Erythroblast (primary cell): ENCODE measurements at regions not wholly inside any gene's neighbourhood (a gene's known extent, or its start where the extent isn't known, plus 50 kb on each side); places are given as distances from the start of the nearest gene placed in this dataset.
"Not testable (repeated sequence)": the region's sequence is repeated elsewhere in the genome, so short reads cannot be mapped to it uniquely, and the experiment has no call there.

Experiments used
- DNase-seq, 2 experiments: peaks; one replicate each; lab custom pipeline; 2025; lab: John Stamatoyannopoulos, UW
- GATA1 ChIP-seq: IDR thresholded peaks from 2 replicates; pipeline ENCODE4 v1.6.1; 2011; ENCODE audit warnings: low read depth, mild to moderate bottlenecking, control low read depth, low read length, moderate library complexity
- POLR2A ChIP-seq: IDR thresholded peaks from 2 replicates; pipeline ENCODE4 v1.6.1; 2011; ENCODE audit warnings: mild to moderate bottlenecking, low read length

- no peak for TF ChIP-seq GATA1
- TF ChIP-seq POLR2A = no peak
- DNase-seq = no peak
Measured at GRCh38 chr2:44071454-44072046, 75.8 kb upstream of the LRPPRC start.

GRCh38 chr2:44073667-44074066, 77.9 kb upstream of the LRPPRC start:
- not testable (repeated sequence) for DNase-seq

DNA sequence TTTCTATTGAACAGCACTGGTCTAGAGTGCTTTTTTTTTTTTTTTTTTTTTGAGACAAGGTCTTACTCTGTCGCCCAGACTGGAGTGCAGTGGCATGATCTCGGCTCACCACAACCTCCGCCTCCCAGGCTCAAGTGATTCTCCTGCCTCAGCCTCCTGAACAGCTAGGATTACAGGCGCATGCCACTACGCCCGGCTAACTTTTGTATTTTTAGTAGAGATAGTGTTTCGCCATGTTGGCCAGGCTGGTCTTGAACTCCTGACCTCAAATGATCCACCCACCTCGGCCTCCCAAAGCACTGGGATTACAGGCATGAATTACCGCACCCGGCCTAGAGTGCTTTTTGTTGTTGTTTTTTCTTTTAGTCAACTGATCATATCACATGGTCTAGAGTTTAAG, 79.0 kb upstream of the LRPPRC start:
- DNase-seq = not testable (repeated sequence)

DNA sequence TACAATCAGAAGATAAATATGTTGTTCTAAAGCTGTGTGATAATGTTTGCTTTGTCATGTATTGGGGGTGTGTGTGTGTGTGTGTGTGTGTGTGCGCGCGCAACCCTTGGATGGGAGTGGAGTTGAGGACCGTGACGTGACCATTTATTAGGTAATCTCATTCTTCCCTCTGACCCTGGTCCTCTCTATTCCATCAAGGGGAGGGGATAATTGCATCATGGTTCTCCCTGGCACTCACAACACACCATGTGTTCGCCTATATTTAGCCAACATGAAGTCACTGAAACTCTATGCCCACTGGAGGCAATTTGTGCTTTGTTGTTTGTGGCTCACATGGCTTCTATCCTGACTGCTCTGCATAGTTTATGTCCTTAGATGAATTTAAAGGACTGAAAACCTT, 79.8 kb upstream of the LRPPRC start:
- TF ChIP-seq GATA1 = no peak
- TF ChIP-seq POLR2A = no peak
- DNase-seq = no peak

DNA sequence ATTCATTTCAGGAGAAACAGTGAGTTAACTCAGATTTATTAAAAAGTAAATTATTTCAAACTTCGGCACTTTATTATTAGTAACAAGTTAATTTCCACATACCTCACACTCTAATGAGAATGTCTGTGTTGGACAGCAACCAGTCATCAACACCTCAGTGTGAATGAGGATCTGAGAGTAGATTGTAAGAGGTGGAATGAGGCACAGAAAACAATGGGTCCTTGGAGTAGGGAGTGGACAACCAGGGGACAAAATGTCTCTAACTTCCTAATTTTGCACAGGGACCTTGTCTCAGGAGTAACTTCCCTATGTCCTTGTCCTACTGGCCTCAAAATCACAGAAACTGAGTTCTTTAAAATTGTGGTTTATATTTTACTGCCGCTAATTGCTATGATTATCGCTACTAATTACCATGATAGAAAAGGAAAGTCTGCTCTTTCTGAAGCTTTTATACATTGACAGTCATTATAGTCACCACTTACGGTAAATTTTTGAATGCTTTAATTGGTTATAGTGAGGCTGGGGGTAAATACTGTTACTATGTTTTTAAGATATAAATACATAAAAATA, 82.2 kb upstream of the LRPPRC start:
- no peak for TF ChIP-seq POLR2A
- TF ChIP-seq GATA1 = no peak
- no peak for DNase-seq

- DNase-seq = no peak
- no peak for TF ChIP-seq POLR2A
- no peak for TF ChIP-seq GATA1
Measured at GRCh38 chr2:44079686-44080085, 83.9 kb upstream of the LRPPRC start.

GRCh38 chr2:44083054-44083453, 85.6 kb upstream of the PPM1B start:
- no peak for DNase-seq
- no peak for TF ChIP-seq POLR2A
- no peak for TF ChIP-seq GATA1

GRCh38 chr2:44084850-44085249, 83.8 kb upstream of the PPM1B start:
- DNase-seq = no peak
- no peak for TF ChIP-seq POLR2A
- TF ChIP-seq GATA1 = no peak

DNA sequence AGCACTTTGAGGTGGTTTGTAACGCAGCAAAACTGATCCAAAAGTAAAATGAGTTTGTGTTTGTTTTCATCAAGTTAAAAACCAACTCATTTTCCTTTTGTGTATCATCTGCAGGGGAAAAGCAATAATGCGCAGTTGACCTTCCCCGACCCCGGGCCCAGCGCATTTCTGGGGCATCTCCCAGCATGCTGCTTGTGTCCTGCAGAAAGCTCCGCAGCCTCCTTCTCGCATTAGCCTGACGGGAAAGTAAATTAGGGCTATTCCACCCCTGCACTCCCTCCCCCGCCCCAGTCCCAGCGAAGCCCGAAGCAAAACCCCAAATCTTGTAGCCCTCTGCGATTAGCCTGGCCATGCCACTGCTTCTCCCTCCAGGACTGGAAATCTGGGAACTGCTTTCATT, 82.0 kb upstream of the PPM1B start:
- no peak for DNase-seq
- TF ChIP-seq GATA1 (no peak), POLR2A (no peak)

GRCh38 chr2:44087036-44087713, 81.5 kb upstream of the PPM1B start:
- peak; percentile 85 to 93 for DNase-seq
- TF ChIP-seq POLR2A = no peak
- no peak for TF ChIP-seq GATA1

DNA sequence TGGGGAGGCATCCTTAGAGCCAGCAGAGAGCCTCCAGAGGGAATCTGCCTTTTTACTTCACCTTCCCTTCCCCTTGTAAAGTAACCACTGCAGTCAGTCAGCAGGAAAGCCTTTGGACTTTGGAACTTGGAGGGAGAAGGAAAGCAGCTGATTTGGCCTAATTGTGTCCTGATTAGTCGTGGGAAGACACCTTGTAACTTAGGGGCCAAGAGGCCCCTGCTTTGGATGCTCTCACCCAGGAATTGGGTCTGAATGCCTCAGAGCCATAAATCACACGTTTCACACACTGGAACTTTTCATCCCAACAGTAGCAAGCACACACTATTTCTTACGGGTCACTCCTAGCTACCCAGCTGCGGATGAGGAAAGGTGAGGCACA, 81.0 kb upstream of the PPM1B start:
- no peak for DNase-seq
- TF ChIP-seq GATA1 (no peak), POLR2A (no peak)

DNA sequence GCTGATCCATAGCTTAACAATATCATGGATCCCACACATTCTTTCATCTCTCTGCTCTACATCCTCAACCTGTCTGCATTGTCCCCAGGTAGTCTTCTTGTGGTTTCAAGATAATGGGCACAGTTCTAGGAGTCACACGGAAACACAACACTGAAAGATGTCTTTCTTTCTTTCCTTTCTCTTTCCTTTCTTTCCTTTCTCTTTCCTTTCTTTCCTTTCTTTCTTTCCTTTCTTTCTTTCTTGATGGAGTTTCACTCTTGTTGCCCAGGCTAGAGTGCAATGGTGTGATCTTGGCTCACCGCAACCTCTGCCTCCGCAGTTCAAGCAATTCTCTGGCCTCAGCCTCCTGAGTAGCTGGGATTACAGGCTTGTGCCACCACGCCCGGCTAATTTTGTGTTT, 76.2 kb upstream of the PPM1B start:
- DNase-seq = not testable (repeated sequence)

DNA sequence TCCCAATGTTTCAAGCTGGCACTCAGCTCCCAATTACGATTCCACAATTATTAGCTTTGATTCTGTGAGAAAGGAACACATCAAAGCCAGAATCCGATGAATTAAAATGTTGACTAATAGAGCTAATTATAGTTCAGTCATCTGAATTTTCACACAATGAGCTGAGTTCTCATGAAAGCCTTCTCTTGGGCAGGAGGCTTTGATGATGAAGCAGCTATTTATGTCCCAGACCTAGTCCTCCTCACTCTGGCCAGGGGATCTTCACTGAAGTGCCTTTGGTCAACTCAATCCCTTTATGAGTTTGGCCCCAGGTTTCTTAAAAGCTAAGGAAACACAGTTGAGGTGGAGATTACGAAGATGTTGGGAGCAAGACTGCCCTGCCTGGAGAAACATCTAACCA, 74.7 kb upstream of the PPM1B start:
- DNase-seq = no peak
- TF ChIP-seq GATA1 (no peak), POLR2A (no peak)

DNA sequence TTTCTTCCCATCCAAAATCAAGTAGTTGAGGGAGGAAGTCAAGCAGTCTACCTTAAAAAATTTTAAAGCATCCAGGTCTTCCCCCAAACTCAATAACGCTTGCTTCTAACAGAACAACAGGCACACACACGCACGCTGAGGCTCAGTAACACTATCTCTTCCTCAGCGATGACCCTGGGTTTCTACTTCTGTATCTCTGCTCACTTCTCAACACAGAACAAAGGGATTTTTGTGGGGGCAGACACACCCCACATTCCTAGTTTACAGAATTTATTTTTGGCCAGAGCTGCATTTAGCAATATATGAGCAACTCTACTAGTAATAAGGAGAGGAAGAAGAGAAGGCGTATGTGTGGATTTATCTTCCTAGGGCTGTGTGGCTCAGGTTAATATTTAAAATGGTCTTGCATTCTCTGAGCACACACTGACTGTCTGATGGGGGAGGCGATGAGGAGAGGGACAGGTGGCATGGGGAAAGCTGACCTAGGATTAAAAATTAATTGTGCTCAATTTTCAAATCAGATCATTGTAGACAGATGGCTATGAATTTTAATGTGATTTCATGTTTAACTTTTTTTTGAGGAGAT, 71.3 kb upstream of the PPM1B start:
- TF ChIP-seq POLR2A = no peak
- TF ChIP-seq GATA1 = no peak

GRCh38 chr2:44098050-44098449, 70.6 kb upstream of the PPM1B start:
- no peak for DNase-seq
- TF ChIP-seq GATA1 (no peak), POLR2A (no peak)

More for the DNA sequence above, 71.3 kb upstream of the PPM1B start:
- no peak for DNase-seq
